IMR-90 (cell line): ENCODE measurements at regions not wholly inside any gene's neighbourhood (a gene's known extent, or its start where the extent isn't known, plus 50 kb on each side); places are given as distances from the start of the nearest gene placed in this dataset.

Experiments
- ATAC-seq: fragments of 200-7000 bp; cut with Tn5 transposase; 2 replicates; pipeline ENCODE4 v1.9.1; 2020; ENCODE audit warnings: low read depth, mild to moderate bottlenecking, moderate library complexity
- BruUV-seq: library from RNA; stranded (reverse); fragments of 400-500 nt; replicated peaks from 2 replicates; lab custom pipeline; 2021; lab: Mats Ljungman, UMichigan
- CTCF ChIA-PET: fragments of 300-600 bp; formaldehyde crosslinking; extraction: SDS; loops from one replicate; lab custom pipeline; 2021; ENCODE audit warnings: antibody characterized with exemption; lab: Yijun Ruan, JAX
- POLR2A ChIA-PET: fragments of 300-600 bp; sonication (Branson Sonifier 250); formaldehyde crosslinking; loops from one replicate; lab custom pipeline; 2022; ENCODE audit warnings: antibody characterized with exemption; ENCODE audit not compliant: unreplicated experiment; lab: Charles Lee
- DNase-seq: peaks from one replicate; pipeline ENCODE4 v3.0.0; 2013
- H2AFZ ChIP-seq: replicated peaks from 2 replicates; pipeline ENCODE3; 2013; ENCODE audit warnings: low read length, mild to moderate bottlenecking; ENCODE audit not compliant: poor library complexity
- H2AK5ac ChIP-seq: 2 replicates; pipeline ENCODE4 v1.6.1; 2013; ENCODE audit warnings: low read depth, low read length, inconsistent platforms
- H2AK9ac ChIP-seq: replicated peaks from 2 replicates; pipeline ENCODE3; 2013; ENCODE audit warnings: mild to moderate bottlenecking, low read depth, low read length, moderate library complexity; ENCODE audit not compliant: poor library complexity
- H2BK120ac ChIP-seq: 2 replicates; pipeline ENCODE4 v1.6.1; 2013; ENCODE audit warnings: low read depth, low read length, inconsistent platforms
- H2BK15ac ChIP-seq: 3 replicates; pipeline ENCODE4 v1.6.1; 2013; ENCODE audit warnings: low read depth, low read length, inconsistent platforms
- H2BK20ac ChIP-seq: 2 replicates; pipeline ENCODE4 v1.6.1; 2013; ENCODE audit warnings: low read depth, mild to moderate bottlenecking, inconsistent platforms, low read length, moderate library complexity
- H2BK5ac ChIP-seq: 2 replicates; pipeline ENCODE4 v1.6.1; 2013; ENCODE audit warnings: mild to moderate bottlenecking, low read depth, low read length, inconsistent platforms; ENCODE audit not compliant: poor library complexity, severe bottlenecking
- H3K14ac ChIP-seq: replicated peaks from 2 replicates; pipeline ENCODE4 v1.6.1; 2013; ENCODE audit warnings: low read depth, low read length, inconsistent platforms
- H3K18ac ChIP-seq: 2 replicates; pipeline ENCODE4 v1.6.1; 2013; ENCODE audit warnings: low read depth, low read length, control low read depth
- H3K23ac ChIP-seq: 2 replicates; pipeline ENCODE4 v1.6.1; 2013; ENCODE audit warnings: low read depth, low read length, inconsistent platforms
- H3K27ac ChIP-seq: 2 replicates; pipeline ENCODE4 v1.5.1; 2013; ENCODE audit warnings: mild to moderate bottlenecking, control low read depth, low read length; ENCODE audit not compliant: insufficient read depth
- H3K27me3 ChIP-seq: 2 replicates; pipeline ENCODE4 v1.6.1; 2013; ENCODE audit warnings: low read length; ENCODE audit not compliant: control insufficient read depth, insufficient read depth
- H3K36me3 ChIP-seq: 2 replicates; pipeline ENCODE4 v1.6.1; 2013; ENCODE audit warnings: low read length, mixed read lengths; ENCODE audit not compliant: control insufficient read depth, insufficient read depth
- H3K4ac ChIP-seq: 2 replicates; pipeline ENCODE4 v1.6.1; 2013; ENCODE audit warnings: low read depth, low read length, inconsistent platforms
- H3K4me1 ChIP-seq: 2 replicates; pipeline ENCODE4 v1.6.1; 2013; ENCODE audit warnings: low read length, mixed read lengths; ENCODE audit not compliant: control insufficient read depth, insufficient read depth
- H3K4me2 ChIP-seq: 2 replicates; pipeline ENCODE4 v1.6.1; 2013; ENCODE audit warnings: low read depth, mild to moderate bottlenecking, control low read depth, low read length, moderate library complexity
- H3K4me3 ChIP-seq: 2 replicates; pipeline ENCODE4 v1.5.1; 2013; ENCODE audit warnings: low read depth, mild to moderate bottlenecking, control low read depth, low read length, moderate library complexity; ENCODE audit not compliant: insufficient read depth
- H3K56ac ChIP-seq: 2 replicates; pipeline ENCODE4 v1.6.1; 2013; ENCODE audit warnings: low read length, inconsistent platforms; ENCODE audit not compliant: insufficient read depth; ENCODE audit errors: extremely low read depth
- H3K79me1 ChIP-seq, 2 experiments: 2 replicates each; pipeline ENCODE4 v1.6.1; 2013; ENCODE audit warnings: low read length in 2 of 2, inconsistent platforms in 1 of 2, low read depth in 1 of 2
- H3K9ac ChIP-seq: 2 replicates; pipeline ENCODE4 v1.6.1; 2013; ENCODE audit warnings: low read depth, low read length, control low read depth
- H3K9me1 ChIP-seq: 2 replicates; pipeline ENCODE4 v1.6.1; 2013; ENCODE audit warnings: low read length, inconsistent platforms; ENCODE audit not compliant: insufficient read depth
- H3K9me3 ChIP-seq: 2 replicates; pipeline ENCODE4 v1.6.1; 2013; ENCODE audit warnings: low read length; ENCODE audit not compliant: control insufficient read depth, insufficient read depth
- H4K20me1 ChIP-seq: 2 replicates; pipeline ENCODE4 v1.6.1; 2013; ENCODE audit warnings: low read length, inconsistent platforms; ENCODE audit not compliant: insufficient read depth
- H4K5ac ChIP-seq: 2 replicates; pipeline ENCODE4 v1.6.1; 2013; ENCODE audit warnings: mild to moderate bottlenecking, low read depth, low read length, control low read depth
- H4K8ac ChIP-seq, 2 experiments: 2 replicates each; pipeline ENCODE4 v1.6.1; 2013; ENCODE audit warnings: low read depth in 2 of 2, low read length in 2 of 2, control low read depth in 1 of 2, inconsistent platforms in 1 of 2
- H4K91ac ChIP-seq: 2 replicates; pipeline ENCODE4 v1.6.1; 2013; ENCODE audit warnings: low read depth, low read length, inconsistent platforms; ENCODE audit not compliant: insufficient read depth
- BHLHE40 ChIP-seq: fragments of 150-350 bp; IDR thresholded peaks from 2 replicates; pipeline ENCODE4 v1.6.1; 2016; ENCODE audit warnings: mild to moderate bottlenecking, low read depth, low read length
- CEBPB ChIP-seq: IDR thresholded peaks from 2 replicates; pipeline ENCODE4 v1.6.1; 2012; ENCODE audit warnings: low read depth, low read length, improper control_type of control experiment
- CHD1 ChIP-seq: IDR thresholded peaks from 2 replicates; pipeline ENCODE4 v1.6.1; 2012; ENCODE audit warnings: low read depth, low read length, improper control_type of control experiment
- CTCF ChIP-seq: conservative IDR thresholded peaks from 2 replicates; pipeline ENCODE4 v1.5.1; 2012; ENCODE audit warnings: mild to moderate bottlenecking, low read depth, low read length, improper control_type of control experiment
- FOS ChIP-seq: fragments of 150-350 bp; IDR thresholded peaks from 2 replicates; pipeline ENCODE4 v1.6.1; 2016; ENCODE audit warnings: low read depth, low read length
- MAFK ChIP-seq: IDR thresholded peaks from 2 replicates; pipeline ENCODE4 v1.6.1; 2012; ENCODE audit warnings: low read depth, low read length, improper control_type of control experiment
- MAZ ChIP-seq: IDR thresholded peaks from 2 replicates; pipeline ENCODE4 v1.6.1; 2012; ENCODE audit warnings: low read depth, mild to moderate bottlenecking, low read length, improper control_type of control experiment, moderate library complexity, borderline replicate concordance
- MXI1 ChIP-seq: IDR thresholded peaks from 2 replicates; pipeline ENCODE4 v1.6.1; 2012; ENCODE audit warnings: low read depth, mild to moderate bottlenecking, low read length, moderate library complexity, borderline replicate concordance
- NFE2L2 ChIP-seq: fragments of 150-350 bp; IDR thresholded peaks from 2 replicates; pipeline ENCODE4 v1.6.1; 2016; ENCODE audit warnings: low read depth, mild to moderate bottlenecking, low read length
- POLR2A ChIP-seq: IDR thresholded peaks from 2 replicates; pipeline ENCODE4 v1.6.1; 2012; ENCODE audit warnings: mild to moderate bottlenecking, low read depth, low read length
- RAD21 ChIP-seq: IDR thresholded peaks from 2 replicates; pipeline ENCODE4 v1.6.1; 2012; ENCODE audit warnings: low read length, improper control_type of control experiment
- RCOR1 ChIP-seq: IDR thresholded peaks from 2 replicates; pipeline ENCODE4 v1.6.1; 2012; ENCODE audit warnings: mild to moderate bottlenecking, low read length, improper control_type of control experiment; ENCODE audit not compliant: insufficient replicate concordance
- RFX5 ChIP-seq: IDR thresholded peaks from 2 replicates; pipeline ENCODE4 v1.8.0; 2012; ENCODE audit warnings: low read depth, mild to moderate bottlenecking, low read length, moderate library complexity
- SMC3 ChIP-seq: fragments of 150-350 bp; IDR thresholded peaks from 2 replicates; pipeline ENCODE4 v1.6.1; 2016; ENCODE audit warnings: low read depth, mild to moderate bottlenecking, antibody characterized with exemption, low read length, moderate library complexity
- USF2 ChIP-seq: fragments of 150-350 bp; IDR thresholded peaks from 2 replicates; pipeline ENCODE4 v1.6.1; 2017; ENCODE audit warnings: mild to moderate bottlenecking, antibody characterized with exemption, low read length, low read depth
- WGBS, 2 experiments: methylation state at CpG; one replicate each; pipeline versions ENCODE4 v1.1.5 to v1.1.7; 2013; ENCODE audit warnings: missing lambda C conversion rate in 2 of 2; ENCODE audit not compliant: insufficient read length in 1 of 2; ENCODE audit errors: extremely low coverage in 2 of 2; 5-methylcytosine and 5-hydroxymethylcytosine counted together
- dilution Hi-C: fragments of 300-500 bp; cut with HindIII; formaldehyde crosslinking; loops from one replicate; pipeline ENCODE4 v1.14.3; 2018; ENCODE audit warnings: low sequenced_read_pairs; ENCODE audit not compliant: unreplicated experiment
- in situ Hi-C: fragments of 300-500 bp; cut with MboI; formaldehyde crosslinking; loops from 3 replicates; pipeline ENCODE4 v1.14.3; 2019; ENCODE audit warnings: low sequenced_read_pairs, inconsistent platforms, mixed read lengths
- intact Hi-C: fragments of 100-400 bp; cut with micrococcal nuclease; formaldehyde crosslinking; loops from 2 replicates; pipeline ENCODE4 v1.10.0; 2022

GRCh38 chr6:90807791-90808701 lies 221.2 kb upstream of the MAP3K7 start:
- H3K4me3 ChIP-seq: no peak overlapping the region
- in situ Hi-C loops: no loop called here
- no peak overlapping the region for H3K14ac ChIP-seq
- no peak overlapping the region for H3K23ac ChIP-seq
- no peak overlapping the region for H4K91ac ChIP-seq
- WGBS, 2 experiments: 83% methylated on average over 1 of the region's 6 CpGs; no CpG with 5 or more reads in 1 of the 2 experiments
- H3K4me1 ChIP-seq: no peaks in the 10 kb centered on the region
- intact Hi-C loops: no loop called here
- no peaks in the 10 kb centered on the region for H3K36me3 ChIP-seq
- H4K5ac ChIP-seq: no peak overlapping the region
- no peaks in the 10 kb centered on the region for H3K9me3 ChIP-seq
- H4K20me1 ChIP-seq: no peaks in the 10 kb centered on the region
- H3K27me3 ChIP-seq: no peaks in the 10 kb centered on the region
- H3K56ac ChIP-seq: no peak overlapping the region
- H2BK120ac ChIP-seq: no peak overlapping the region
- CTCF ChIA-PET: no interaction called here
- H2AFZ ChIP-seq: no peak overlapping the region
- POLR2A ChIA-PET: no interaction called here
- no peak for ATAC-seq
- no peak overlapping the region for H3K9ac ChIP-seq
- H2BK5ac ChIP-seq: no peak overlapping the region
- H3K4me2 ChIP-seq: no peak overlapping the region
- no TSS peak for BruUV-seq
- H3K79me1 ChIP-seq: no peaks in the 10 kb centered on the region
- H2BK20ac ChIP-seq: no peak overlapping the region
- H3K18ac ChIP-seq: no peak overlapping the region
- H3K4ac ChIP-seq: no peak overlapping the region
- H3K9me1 ChIP-seq: no peaks in the 10 kb centered on the region
- H2BK15ac ChIP-seq: no peak overlapping the region
- no peak overlapping the region for H3K27ac ChIP-seq
- H2AK5ac ChIP-seq: no peak overlapping the region
- no peak overlapping the region for H4K8ac ChIP-seq
- DNase-seq: no peak
- dilution Hi-C loops: no loop called here
- H2AK9ac ChIP-seq: no peak overlapping the region
- TF ChIP-seq FOS: no peak
- no peak for TF ChIP-seq MAZ
- no peak for TF ChIP-seq CTCF
- no peak for TF ChIP-seq NFE2L2
- no peak for TF ChIP-seq CHD1
- TF ChIP-seq RFX5: no peak
- no peak for TF ChIP-seq CEBPB
- no peak for TF ChIP-seq POLR2A
- TF ChIP-seq BHLHE40: no peak
- no peak for TF ChIP-seq RAD21
- no peak for TF ChIP-seq RCOR1
- TF ChIP-seq SMC3: no peak
- TF ChIP-seq MXI1: no peak
- TF ChIP-seq USF2: no peak
- no peak for TF ChIP-seq MAFK
